Erythroblast (primary cell): ENCODE measurements at regions not wholly inside any gene's neighbourhood (a gene's known extent, or its start where the extent isn't known, plus 50 kb on each side); places are given as distances from the start of the nearest gene placed in this dataset.

Experiments
- GATA1 ChIP-seq: IDR thresholded peaks from 2 replicates; pipeline ENCODE4 v1.6.1; 2011; ENCODE audit warnings: low read depth, mild to moderate bottlenecking, control low read depth, low read length, moderate library complexity
- POLR2A ChIP-seq: IDR thresholded peaks from 2 replicates; pipeline ENCODE4 v1.6.1; 2011; ENCODE audit warnings: mild to moderate bottlenecking, low read length

DNA sequence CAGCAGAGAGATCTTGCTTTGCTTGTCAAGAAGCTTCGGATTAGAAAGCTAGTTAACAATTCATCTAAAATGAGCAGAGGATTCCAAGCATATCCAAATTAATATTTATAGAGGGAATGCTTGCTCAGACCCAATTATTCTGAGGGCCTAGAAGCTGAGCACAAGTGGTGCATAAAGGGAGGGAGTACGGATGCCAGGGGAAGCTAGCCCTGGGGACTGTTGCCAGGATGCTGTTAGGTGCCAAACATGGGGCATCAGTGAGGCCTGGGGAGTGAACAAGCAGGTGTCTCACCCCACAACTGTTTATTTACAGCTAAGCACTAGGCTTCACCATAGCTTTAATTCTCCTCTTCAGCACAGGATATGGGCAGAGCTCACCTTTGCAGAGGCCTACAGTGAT, 684.1 kb upstream of the C16orf82 start:
- TF ChIP-seq POLR2A (no peak), GATA1 (no peak)
